BE2C (cell line): ENCODE measurements at regions not wholly inside any gene's neighbourhood (a gene's known extent, or its start where the extent isn't known, plus 50 kb on each side); places are given as distances from the start of the nearest gene placed in this dataset.
A peak's percentile ranks its signal among the peaks of the same experiment; 100 is the strongest.
"Not testable (repeated sequence)": the region's sequence is repeated elsewhere in the genome, so short reads cannot be mapped to it uniquely, and the experiment has no call there.

Experiments used
- DNase-seq: peaks from one replicate; pipeline ENCODE4 v3.0.0-alpha.2; 2020
- H3K27me3 ChIP-seq: fragments of 250-450 bp; sonication (Bioruptor Pico); 2 replicates; pipeline ENCODE4 v1.5.1; 2020; ENCODE audit warnings: mild to moderate bottlenecking
- H3K36me3 ChIP-seq: fragments of 250-450 bp; sonication (Bioruptor Pico); 2 replicates; pipeline ENCODE4 v1.5.1; 2020; ENCODE audit warnings: mild to moderate bottlenecking
- H3K4me1 ChIP-seq: fragments of 250-450 bp; sonication (Bioruptor Pico); 2 replicates; pipeline ENCODE4 v1.5.1; 2020
- H3K4me3 ChIP-seq: 2 replicates; pipeline ENCODE4 v1.5.1; 2011; ENCODE audit warnings: low read depth, low read length
- H3K9me3 ChIP-seq: fragments of 250-450 bp; sonication (Bioruptor Pico); 2 replicates; pipeline ENCODE4 v1.5.1; 2020
- CTCF ChIP-seq: IDR thresholded peaks from 2 replicates; pipeline ENCODE4 v1.5.1; 2012; ENCODE audit warnings: mild to moderate bottlenecking, low read depth, low read length

GRCh38 chr5:160496784-160497183 lies 75.1 kb downstream of the PTTG1 start:
- peaks cover 13% of the 10 kb centered on the region; the same call in 1 of the 2 replicates for H3K27me3 ChIP-seq
- no peak for TF ChIP-seq CTCF
- no peaks in the 10 kb centered on the region for H3K9me3 ChIP-seq
- no peak for DNase-seq
- H3K36me3 ChIP-seq: no peaks in the 10 kb centered on the region
- no peaks in the 10 kb centered on the region for H3K4me1 ChIP-seq
- no peak overlapping the region for H3K4me3 ChIP-seq

- no peaks in the 10 kb centered on the region for H3K9me3 ChIP-seq
- no peaks in the 10 kb centered on the region for H3K36me3 ChIP-seq
- no peak overlapping the region for H3K4me3 ChIP-seq
- H3K4me1 ChIP-seq: no peaks in the 10 kb centered on the region
- H3K27me3 ChIP-seq: peaks cover 13% of the 10 kb centered on the region; the same call in 1 of the 2 replicates
- no peak for DNase-seq
- no peak for TF ChIP-seq CTCF
Measured at GRCh38 chr5:160497878-160498277, 76.2 kb downstream of the PTTG1 start.

- not testable (repeated sequence) for DNase-seq, H3K4me3 ChIP-seq, H3K9me3 ChIP-seq, H3K4me1 ChIP-seq, H3K36me3 ChIP-seq
- H3K27me3 ChIP-seq: peaks cover 13% of the 10 kb centered on the region; the same call in 1 of the 2 replicates
Measured at GRCh38 chr5:160498441-160499043, 76.9 kb downstream of the PTTG1 start.

GRCh38 chr5:160500786-160501779 lies 79.4 kb downstream of the PTTG1 start:
- no peak for DNase-seq
- peaks cover 13% of the 10 kb centered on the region; the same call in 1 of the 2 replicates for H3K27me3 ChIP-seq
- no peaks in the 10 kb centered on the region for H3K4me1 ChIP-seq
- H3K9me3 ChIP-seq: no peaks in the 10 kb centered on the region
- no peak overlapping the region for H3K4me3 ChIP-seq
- H3K36me3 ChIP-seq: no peaks in the 10 kb centered on the region
- TF ChIP-seq CTCF: no peak

- DNase-seq: no peak
- no peak for TF ChIP-seq CTCF
- H3K9me3 ChIP-seq: no peaks in the 10 kb centered on the region
- no peaks in the 10 kb centered on the region for H3K27me3 ChIP-seq
- no peaks in the 10 kb centered on the region for H3K36me3 ChIP-seq
- H3K4me1 ChIP-seq: no peaks in the 10 kb centered on the region
- H3K4me3 ChIP-seq: no peak overlapping the region
Measured at GRCh38 chr5:160504906-160505305, 83.3 kb downstream of the PTTG1 start.

- Histone ChIP-seq H3K36me3 (no peaks in the 10 kb centered on the region), H3K4me3 (no peak overlapping the region), H3K27me3 (no peaks in the 10 kb centered on the region), H3K4me1 (no peaks in the 10 kb centered on the region), H3K9me3 (no peaks in the 10 kb centered on the region)
- peak; percentile 34 for DNase-seq
- TF ChIP-seq CTCF: no peak
Measured at GRCh38 chr5:160506006-160507004, 84.7 kb downstream of the PTTG1 start.
